ENCODE measurements at regions not wholly inside any gene's neighbourhood (a gene's known extent, or its start where the extent isn't known, plus 50 kb on each side); places are given as distances from the start of the nearest gene placed in this dataset.
"Not testable (repeated sequence)": the region's sequence is repeated elsewhere in the genome, so short reads cannot be mapped to it uniquely, and the experiment has no call there.

GRCh38 chr17:71585540-71585939, 535.3 kb upstream of the SOX9 start:
- no peaks in the 10 kb centered on the region for H3K9me3 ChIP-seq (ENCODE audit: control insufficient read depth in 2 of 2, insufficient read depth in 1 of 2, low read length in 1 of 2)
- no peak overlapping the region for H3K4me3 ChIP-seq (ENCODE audit: low read length in 2 of 2)
- 80% methylated on average over 3 of the region's 3 CpGs for WGBS
- no peaks in the 10 kb centered on the region for H3K27me3 ChIP-seq (ENCODE audit: control insufficient read depth in 2 of 2, insufficient read depth in 1 of 2, low read length in 1 of 2)
- no peaks in the 10 kb centered on the region for H3K4me1 ChIP-seq (ENCODE audit: control insufficient read depth in 2 of 2, insufficient read depth in 2 of 2, low read length in 2 of 2)
- no peaks in the 10 kb centered on the region for H3K36me3 ChIP-seq (ENCODE audit: control insufficient read depth in 2 of 2, insufficient read depth in 2 of 2, low read length in 1 of 2)
- DNase-seq (ENCODE audit: low read depth in 6 of 9, low spot score in 9 of 9): no peak
- H3K27ac ChIP-seq (ENCODE audit: low read depth in 1 of 2, low read length in 1 of 2): no peak overlapping the region

DNA sequence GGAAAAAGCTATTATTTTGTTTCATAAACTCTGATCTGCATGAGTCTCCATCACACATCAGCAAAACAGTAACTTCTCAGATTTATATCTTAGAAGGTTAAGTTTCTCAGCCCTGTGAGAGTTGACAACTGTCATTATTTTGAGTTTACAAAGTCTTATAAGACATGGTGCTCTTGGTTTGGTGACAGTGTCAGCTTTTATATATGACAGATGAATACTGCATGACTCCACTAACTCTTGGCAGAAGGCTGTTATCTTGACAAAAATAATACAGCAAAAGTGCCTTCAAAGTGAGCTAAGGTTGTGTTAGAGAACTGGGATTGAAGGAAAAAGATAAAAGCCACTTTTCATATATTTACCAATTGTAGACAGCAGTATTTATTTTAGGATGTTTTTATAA, 528.4 kb upstream of the SOX9 start:
- DNase-seq (ENCODE audit: low read depth in 6 of 9, low spot score in 9 of 9): no peak
- Histone ChIP-seq H3K4me3 (ENCODE audit: low read length in 2 of 2) (no peak overlapping the region), H3K27me3 (ENCODE audit: control insufficient read depth in 2 of 2, insufficient read depth in 1 of 2, low read length in 1 of 2) (no peaks in the 10 kb centered on the region), H3K27ac (ENCODE audit: low read depth in 1 of 2, low read length in 1 of 2) (no peak overlapping the region), H3K36me3 (ENCODE audit: control insufficient read depth in 2 of 2, insufficient read depth in 2 of 2, low read length in 1 of 2) (no peaks in the 10 kb centered on the region), H3K4me1 (ENCODE audit: control insufficient read depth in 2 of 2, insufficient read depth in 2 of 2, low read length in 2 of 2) (no peaks in the 10 kb centered on the region), H3K9me3 (ENCODE audit: control insufficient read depth in 2 of 2, insufficient read depth in 1 of 2, low read length in 1 of 2) (no peaks in the 10 kb centered on the region)

GRCh38 chr17:71593078-71593477, 527.7 kb upstream of the SOX9 start:
- Histone ChIP-seq H3K4me1 (ENCODE audit: control insufficient read depth in 2 of 2, insufficient read depth in 2 of 2, low read length in 2 of 2) (no peaks in the 10 kb centered on the region), H3K9me3 (ENCODE audit: control insufficient read depth in 2 of 2, insufficient read depth in 1 of 2, low read length in 1 of 2) (no peaks in the 10 kb centered on the region), H3K4me3 (ENCODE audit: low read length in 2 of 2) (no peak overlapping the region), H3K27ac (ENCODE audit: low read depth in 1 of 2, low read length in 1 of 2) (no peak overlapping the region), H3K36me3 (ENCODE audit: control insufficient read depth in 2 of 2, insufficient read depth in 2 of 2, low read length in 1 of 2) (no peaks in the 10 kb centered on the region), H3K27me3 (ENCODE audit: control insufficient read depth in 2 of 2, insufficient read depth in 1 of 2, low read length in 1 of 2) (no peaks in the 10 kb centered on the region)
- DNase-seq (ENCODE audit: low read depth in 6 of 9, low spot score in 9 of 9): no peak
- WGBS: 89% methylated on average over 1 of the region's 1 CpG

DNA sequence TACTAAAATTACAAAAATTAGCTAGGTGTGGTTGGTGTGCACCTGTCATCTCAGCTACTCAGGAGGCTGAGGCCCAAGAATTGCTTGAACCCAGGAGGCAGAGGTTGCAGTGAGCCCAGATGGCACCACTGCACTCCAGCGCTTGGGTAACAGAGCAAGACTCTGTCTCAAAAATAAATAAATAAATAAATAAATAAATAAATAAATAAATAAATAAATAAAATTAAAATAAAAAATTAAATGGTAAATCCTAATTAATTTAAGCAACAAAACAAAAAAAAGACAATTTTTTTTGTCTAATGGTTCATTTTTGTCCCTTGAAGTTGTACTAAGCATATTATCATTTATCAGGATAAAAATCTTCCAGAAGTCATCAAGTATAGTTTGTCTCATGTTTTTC, 521.2 kb upstream of the SOX9 start:
- not testable (repeated sequence) for H3K4me1 ChIP-seq (ENCODE audit: control insufficient read depth in 2 of 2, insufficient read depth in 2 of 2, low read length in 2 of 2); H3K27ac ChIP-seq (ENCODE audit: low read depth in 1 of 2, low read length in 1 of 2); H3K27me3 ChIP-seq (ENCODE audit: control insufficient read depth in 2 of 2, insufficient read depth in 1 of 2, low read length in 1 of 2); H3K9me3 ChIP-seq (ENCODE audit: control insufficient read depth in 2 of 2, insufficient read depth in 1 of 2, low read length in 1 of 2); DNase-seq (ENCODE audit: low read depth in 6 of 9, low spot score in 9 of 9); H3K4me3 ChIP-seq (ENCODE audit: low read length in 2 of 2); H3K36me3 ChIP-seq (ENCODE audit: control insufficient read depth in 2 of 2, insufficient read depth in 2 of 2, low read length in 1 of 2)
- 98% methylated on average over 1 of the region's 1 CpG for whole genome bisulfite sequencing

DNA sequence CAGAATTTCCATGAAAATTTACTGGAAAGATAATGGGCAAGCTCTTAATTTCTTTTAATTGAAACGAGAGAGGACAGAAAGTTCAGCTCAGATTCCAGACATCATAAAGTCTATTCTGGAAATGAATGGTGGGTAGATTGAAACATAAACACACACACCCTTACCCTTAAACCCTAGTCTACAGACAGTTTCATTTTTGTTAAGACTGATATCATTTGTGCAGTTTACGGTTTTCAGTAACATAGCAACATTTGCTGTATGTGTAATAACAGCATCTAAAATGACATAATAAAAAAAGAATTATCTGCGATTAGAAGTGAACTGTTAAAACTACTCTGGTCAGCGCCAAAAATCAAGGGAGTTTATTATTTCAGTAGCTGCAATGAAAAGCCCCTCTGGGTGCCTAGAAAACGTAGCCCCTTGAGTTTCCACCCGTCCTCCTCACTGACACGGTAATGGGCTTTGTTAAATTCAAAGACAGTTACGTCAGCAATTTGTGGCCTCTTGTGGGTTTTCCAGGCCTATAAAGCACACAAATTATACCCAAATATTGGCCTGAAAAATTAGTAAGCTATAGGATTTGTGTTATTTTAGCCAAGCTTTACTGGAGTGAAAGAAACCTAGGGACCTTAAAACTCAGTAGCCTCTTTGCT, 520.6 kb upstream of the SOX9 start:
- H3K9me3 ChIP-seq (ENCODE audit: control insufficient read depth in 2 of 2, insufficient read depth in 1 of 2, low read length in 1 of 2): no peaks in the 10 kb centered on the region
- no peak for DNase-seq (ENCODE audit: low read depth in 6 of 9, low spot score in 9 of 9)
- no peaks in the 10 kb centered on the region for H3K4me1 ChIP-seq (ENCODE audit: control insufficient read depth in 2 of 2, insufficient read depth in 2 of 2, low read length in 2 of 2)
- H3K27ac ChIP-seq (ENCODE audit: low read depth in 1 of 2, low read length in 1 of 2): no peak overlapping the region
- H3K4me3 ChIP-seq (ENCODE audit: low read length in 2 of 2): no peak overlapping the region
- WGBS: 93% methylated on average over 8 of the region's 8 CpGs
- no peaks in the 10 kb centered on the region for H3K36me3 ChIP-seq (ENCODE audit: control insufficient read depth in 2 of 2, insufficient read depth in 2 of 2, low read length in 1 of 2)
- H3K27me3 ChIP-seq (ENCODE audit: control insufficient read depth in 2 of 2, insufficient read depth in 1 of 2, low read length in 1 of 2): no peaks in the 10 kb centered on the region

DNA sequence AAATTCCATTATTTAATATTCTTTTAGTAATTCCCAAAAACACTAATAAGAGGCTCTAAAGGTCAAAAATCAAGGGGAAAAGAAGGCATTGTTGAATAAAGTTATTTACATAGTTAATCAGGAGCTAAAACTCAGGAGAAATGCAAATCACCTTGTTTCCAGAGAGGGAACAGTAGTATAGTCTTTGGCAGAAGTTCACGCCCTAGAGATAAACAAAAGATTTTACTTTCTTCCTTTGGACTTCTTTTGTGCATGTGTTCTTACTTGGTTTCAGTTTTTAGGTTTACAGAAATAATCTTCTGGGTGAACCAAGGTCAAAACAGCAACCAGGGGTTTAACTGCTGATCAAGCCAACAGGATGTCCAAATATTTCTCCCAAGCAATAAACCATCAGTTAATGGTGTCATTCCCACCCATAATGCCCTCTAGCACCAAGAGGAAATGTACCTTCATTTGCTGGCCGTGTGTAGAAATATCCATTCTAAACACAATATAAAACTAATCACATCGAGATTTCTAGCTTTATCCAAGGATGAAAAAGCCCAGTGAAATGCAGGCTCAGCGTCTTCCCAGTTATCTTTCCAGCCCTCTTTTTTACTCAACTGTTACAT, 518.8 kb upstream of the SOX9 start:
- H3K27me3 ChIP-seq (ENCODE audit: control insufficient read depth in 2 of 2, insufficient read depth in 1 of 2, low read length in 1 of 2): no peaks in the 10 kb centered on the region
- WGBS: 81% methylated on average over 4 of the region's 4 CpGs
- no peak overlapping the region for H3K27ac ChIP-seq (ENCODE audit: low read depth in 1 of 2, low read length in 1 of 2)
- no peak overlapping the region for H3K4me3 ChIP-seq (ENCODE audit: low read length in 2 of 2)
- H3K9me3 ChIP-seq (ENCODE audit: control insufficient read depth in 2 of 2, insufficient read depth in 1 of 2, low read length in 1 of 2): no peaks in the 10 kb centered on the region
- no peak for DNase-seq (ENCODE audit: low read depth in 6 of 9, low spot score in 9 of 9)
- H3K4me1 ChIP-seq (ENCODE audit: control insufficient read depth in 2 of 2, insufficient read depth in 2 of 2, low read length in 2 of 2): no peaks in the 10 kb centered on the region
- no peaks in the 10 kb centered on the region for H3K36me3 ChIP-seq (ENCODE audit: control insufficient read depth in 2 of 2, insufficient read depth in 2 of 2, low read length in 1 of 2)

DNA sequence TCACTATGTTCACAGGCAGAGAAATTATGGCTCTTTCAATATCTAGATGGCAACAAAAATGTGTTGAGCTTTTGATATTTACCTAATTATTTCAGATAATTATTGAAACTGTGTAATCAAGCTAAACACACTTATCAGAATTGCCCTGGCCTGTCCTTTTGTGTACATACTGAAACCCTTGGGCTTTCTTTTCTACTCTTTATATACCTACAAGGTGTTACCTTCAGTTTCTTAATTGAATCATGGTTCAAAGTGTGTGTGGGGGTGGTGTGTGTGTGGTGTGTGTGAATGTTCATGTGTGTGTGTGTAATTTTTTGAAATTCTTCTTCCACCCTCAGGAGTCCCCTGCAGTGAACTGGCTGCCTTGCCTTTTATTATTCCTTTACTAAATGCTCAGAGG, 506.8 kb upstream of the SOX9 start:
- Histone ChIP-seq H3K36me3 (ENCODE audit: control insufficient read depth in 2 of 2, insufficient read depth in 2 of 2, low read length in 1 of 2) (no peaks in the 10 kb centered on the region), H3K27me3 (ENCODE audit: control insufficient read depth in 2 of 2, insufficient read depth in 1 of 2, low read length in 1 of 2) (no peaks in the 10 kb centered on the region), H3K9me3 (ENCODE audit: control insufficient read depth in 2 of 2, insufficient read depth in 1 of 2, low read length in 1 of 2) (peaks cover 0 to 3% of the 10 kb centered on the region in 2 donors), H3K4me3 (ENCODE audit: low read length in 2 of 2) (no peak overlapping the region), H3K4me1 (ENCODE audit: control insufficient read depth in 2 of 2, insufficient read depth in 2 of 2, low read length in 2 of 2) (no peaks in the 10 kb centered on the region), H3K27ac (ENCODE audit: low read depth in 1 of 2, low read length in 1 of 2) (no peak overlapping the region)
- no peak for DNase-seq (ENCODE audit: low read depth in 6 of 9, low spot score in 9 of 9)

GRCh38 chr17:71615820-71616219, 505.0 kb upstream of the SOX9 start:
- no peak for DNase-seq (ENCODE audit: low read depth in 6 of 9, low spot score in 9 of 9)
- H3K36me3 ChIP-seq (ENCODE audit: control insufficient read depth in 2 of 2, insufficient read depth in 2 of 2, low read length in 1 of 2): no peaks in the 10 kb centered on the region

GRCh38 chr17:71617767-71618166, 503.1 kb upstream of the SOX9 start:
- not testable (repeated sequence) for H3K36me3 ChIP-seq (ENCODE audit: control insufficient read depth in 2 of 2, insufficient read depth in 2 of 2, low read length in 1 of 2); H3K27me3 ChIP-seq (ENCODE audit: control insufficient read depth in 2 of 2, insufficient read depth in 1 of 2, low read length in 1 of 2); H3K27ac ChIP-seq (ENCODE audit: low read depth in 1 of 2, low read length in 1 of 2); DNase-seq (ENCODE audit: low read depth in 6 of 9, low spot score in 9 of 9); H3K9me3 ChIP-seq (ENCODE audit: control insufficient read depth in 2 of 2, insufficient read depth in 1 of 2, low read length in 1 of 2); H3K4me3 ChIP-seq (ENCODE audit: low read length in 2 of 2); H3K4me1 ChIP-seq (ENCODE audit: control insufficient read depth in 2 of 2, insufficient read depth in 2 of 2, low read length in 2 of 2)

More at GRCh38 chr17:71615820-71616219, 505.0 kb upstream of the SOX9 start:
- Histone ChIP-seq H3K27me3 (ENCODE audit: control insufficient read depth in 2 of 2, insufficient read depth in 1 of 2, low read length in 1 of 2) (no peaks in the 10 kb centered on the region), H3K27ac (ENCODE audit: low read depth in 1 of 2, low read length in 1 of 2) (no peak overlapping the region), H3K9me3 (ENCODE audit: control insufficient read depth in 2 of 2, insufficient read depth in 1 of 2, low read length in 1 of 2) (peaks cover 0 to 3% of the 10 kb centered on the region in 2 donors), H3K4me1 (ENCODE audit: control insufficient read depth in 2 of 2, insufficient read depth in 2 of 2, low read length in 2 of 2) (no peaks in the 10 kb centered on the region), H3K4me3 (ENCODE audit: low read length in 2 of 2) (no peak overlapping the region)
- 84% methylated on average over 4 of the region's 4 CpGs for WGBS
